ENCODE measurements at regions not wholly inside any gene's neighbourhood (a gene's known extent, or its start where the extent isn't known, plus 50 kb on each side); places are given as distances from the start of the nearest gene placed in this dataset.

- TF ChIP-seq, protein P1, sequence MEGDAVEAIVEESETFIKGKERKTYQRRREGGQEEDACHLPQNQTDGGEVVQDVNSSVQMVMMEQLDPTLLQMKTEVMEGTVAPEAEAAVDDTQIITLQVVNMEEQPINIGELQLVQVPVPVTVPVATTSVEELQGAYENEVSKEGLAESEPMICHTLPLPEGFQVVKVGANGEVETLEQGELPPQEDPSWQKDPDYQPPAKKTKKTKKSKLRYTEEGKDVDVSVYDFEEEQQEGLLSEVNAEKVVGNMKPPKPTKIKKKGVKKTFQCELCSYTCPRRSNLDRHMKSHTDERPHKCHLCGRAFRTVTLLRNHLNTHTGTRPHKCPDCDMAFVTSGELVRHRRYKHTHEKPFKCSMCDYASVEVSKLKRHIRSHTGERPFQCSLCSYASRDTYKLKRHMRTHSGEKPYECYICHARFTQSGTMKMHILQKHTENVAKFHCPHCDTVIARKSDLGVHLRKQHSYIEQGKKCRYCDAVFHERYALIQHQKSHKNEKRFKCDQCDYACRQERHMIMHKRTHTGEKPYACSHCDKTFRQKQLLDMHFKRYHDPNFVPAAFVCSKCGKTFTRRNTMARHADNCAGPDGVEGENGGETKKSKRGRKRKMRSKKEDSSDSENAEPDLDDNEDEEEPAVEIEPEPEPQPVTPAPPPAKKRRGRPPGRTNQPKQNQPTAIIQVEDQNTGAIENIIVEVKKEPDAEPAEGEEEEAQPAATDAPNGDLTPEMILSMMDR (IDR thresholded peaks at IDR 0.05): no peak
- no peak for TF ChIP-seq POLR2A (IDR thresholded peaks at IDR 0.05)
Measured at GRCh38 chr7:69540287-69540686, 58.0 kb upstream of the AUTS2 start.
